PC-9 (cell line): ENCODE measurements at regions not wholly inside any gene's neighbourhood (a gene's known extent, or its start where the extent isn't known, plus 50 kb on each side); places are given as distances from the start of the nearest gene placed in this dataset.

Source experiments
- CTCF ChIP-seq: fragments of 200-600 bp; sonication (generic); conservative IDR thresholded peaks from 2 replicates; pipeline ENCODE4 v1.6.1; 2017; ENCODE audit warnings: mixed run types, antibody characterized with exemption, mild to moderate bottlenecking, moderate library complexity
- EZH2 ChIP-seq: fragments of 200-600 bp; sonication (generic); IDR thresholded peaks from 2 replicates; pipeline ENCODE4 v1.8.0; 2017; ENCODE audit warnings: antibody characterized with exemption, low read depth

GRCh38 chr5:25688156-25688555, 1043.4 kb upstream of the CDH10 start:
- TF ChIP-seq CTCF: no peak
- TF ChIP-seq EZH2: no peak
